ENCODE measurements at regions not wholly inside any gene's neighbourhood (a gene's known extent, or its start where the extent isn't known, plus 50 kb on each side); places are given as distances from the start of the nearest gene placed in this dataset.
"Not testable (repeated sequence)": the region's sequence is repeated elsewhere in the genome, so short reads cannot be mapped to it uniquely, and the experiment has no call there.

- no peaks in the 10 kb centered on the region for H3K9me2 ChIP-seq (replicated peaks; ENCODE audit: control insufficient read depth, low read length)
- no peak overlapping the region for H3K4me2 ChIP-seq (ENCODE audit: low read length)
- H3K27me3 ChIP-seq (ENCODE audit: control insufficient read depth, low read length), result no peaks in the 10 kb centered on the region
- H3K79me2 ChIP-seq (ENCODE audit: control insufficient read depth, low read length), result no peaks in the 10 kb centered on the region
- no peak overlapping the region for H3K4me3 ChIP-seq (ENCODE audit: low read length)
- H3K4me1 ChIP-seq (ENCODE audit: control insufficient read depth, low read length), result no peaks in the 10 kb centered on the region
- H3K27ac ChIP-seq (ENCODE audit: low read depth, low read length), result no peak overlapping the region
- no peaks in the 10 kb centered on the region for H3K36me3 ChIP-seq (ENCODE audit: control insufficient read depth, low read length)
- TF ChIP-seq EZH2phosphoT487 (IDR thresholded peaks at IDR 0.05; ENCODE audit: borderline replicate concordance, low read length) (no peak), CTCF (IDR thresholded peaks at IDR 0.05; ENCODE audit: low read depth, low read length, poor library complexity, severe bottlenecking) (no peak)
- no peaks in the 10 kb centered on the region for H3F3A ChIP-seq (ENCODE audit: control insufficient read depth, insufficient read depth)
- H3K9me3 ChIP-seq (ENCODE audit: control insufficient read depth, insufficient read depth, low read length), result no peaks in the 10 kb centered on the region
- H4K20me1 ChIP-seq (ENCODE audit: control insufficient read depth, insufficient read depth, low read depth, low read length), result no peaks in the 10 kb centered on the region
These were observed 426.0 kb downstream of the TECRL start for GRCh38 chr4:63983224-63983623.

GRCh38 chr4:63965875-63966274 lies 443.4 kb downstream of the TECRL start:
- Histone ChIP-seq H3K9me2 (replicated peaks; ENCODE audit: control insufficient read depth, low read length) (no peaks in the 10 kb centered on the region), H4K20me1 (ENCODE audit: control insufficient read depth, insufficient read depth, low read depth, low read length) (no peaks in the 10 kb centered on the region), H3K4me1 (ENCODE audit: control insufficient read depth, low read length) (no peaks in the 10 kb centered on the region), H3F3A (ENCODE audit: control insufficient read depth, insufficient read depth) (no peaks in the 10 kb centered on the region), H3K4me2 (ENCODE audit: low read length) (no peak overlapping the region), H3K79me2 (ENCODE audit: control insufficient read depth, low read length) (no peaks in the 10 kb centered on the region), H3K9me3 (ENCODE audit: control insufficient read depth, insufficient read depth, low read length) (no peaks in the 10 kb centered on the region), H3K27ac (ENCODE audit: low read depth, low read length) (no peak overlapping the region), H3K4me3 (ENCODE audit: low read length) (no peak overlapping the region), H3K36me3 (ENCODE audit: control insufficient read depth, low read length) (no peaks in the 10 kb centered on the region), H3K27me3 (ENCODE audit: control insufficient read depth, low read length) (no peaks in the 10 kb centered on the region)
- TF ChIP-seq CTCF (IDR thresholded peaks at IDR 0.05; ENCODE audit: low read depth, low read length, poor library complexity, severe bottlenecking), result no peak
- TF ChIP-seq EZH2phosphoT487 (IDR thresholded peaks at IDR 0.05; ENCODE audit: borderline replicate concordance, low read length), result no peak

GRCh38 chr4:63942706-63943286 lies 466.5 kb downstream of the TECRL start:
- not testable (repeated sequence) for H3K27me3 ChIP-seq (ENCODE audit: control insufficient read depth, low read length); H3F3A ChIP-seq (ENCODE audit: control insufficient read depth, insufficient read depth); H3K9me3 ChIP-seq (ENCODE audit: control insufficient read depth, insufficient read depth, low read length); H3K9me2 ChIP-seq (replicated peaks; ENCODE audit: control insufficient read depth, low read length); H3K79me2 ChIP-seq (ENCODE audit: control insufficient read depth, low read length); H3K36me3 ChIP-seq (ENCODE audit: control insufficient read depth, low read length); H3K4me2 ChIP-seq (ENCODE audit: low read length); H4K20me1 ChIP-seq (ENCODE audit: control insufficient read depth, insufficient read depth, low read depth, low read length); H3K4me3 ChIP-seq (ENCODE audit: low read length); H3K27ac ChIP-seq (ENCODE audit: low read depth, low read length); H3K4me1 ChIP-seq (ENCODE audit: control insufficient read depth, low read length)

GRCh38 chr4:63937961-63938360 lies 471.3 kb downstream of the TECRL start:
- Histone ChIP-seq H3K4me2 (ENCODE audit: low read length) (no peak overlapping the region), H3K36me3 (ENCODE audit: control insufficient read depth, low read length) (no peaks in the 10 kb centered on the region), H3K27ac (ENCODE audit: low read depth, low read length) (no peak overlapping the region), H3K79me2 (ENCODE audit: control insufficient read depth, low read length) (no peaks in the 10 kb centered on the region), H3F3A (ENCODE audit: control insufficient read depth, insufficient read depth) (no peaks in the 10 kb centered on the region), H4K20me1 (ENCODE audit: control insufficient read depth, insufficient read depth, low read depth, low read length) (no peaks in the 10 kb centered on the region), H3K9me3 (ENCODE audit: control insufficient read depth, insufficient read depth, low read length) (no peaks in the 10 kb centered on the region), H3K9me2 (replicated peaks; ENCODE audit: control insufficient read depth, low read length) (no peaks in the 10 kb centered on the region), H3K4me1 (ENCODE audit: control insufficient read depth, low read length) (no peaks in the 10 kb centered on the region), H3K27me3 (ENCODE audit: control insufficient read depth, low read length) (no peaks in the 10 kb centered on the region), H3K4me3 (ENCODE audit: low read length) (no peak overlapping the region)
- TF ChIP-seq EZH2phosphoT487 (IDR thresholded peaks at IDR 0.05; ENCODE audit: borderline replicate concordance, low read length) (no peak), CTCF (IDR thresholded peaks at IDR 0.05; ENCODE audit: low read depth, low read length, poor library complexity, severe bottlenecking) (no peak)

All from DOHH2 (cell line).